ENCODE measurements at regions not wholly inside any gene's neighbourhood (a gene's known extent, or its start where the extent isn't known, plus 50 kb on each side); places are given as distances from the start of the nearest gene placed in this dataset.

GRCh38 chr10:128981881-128982615 lies 485.0 kb upstream of the MGMT start:
- Histone ChIP-seq H3K36me3 (ENCODE audit: control insufficient read depth, insufficient read depth, low read length) (no peaks in the 10 kb centered on the region), H3K27me3 (replicated peaks; ENCODE audit: control insufficient read depth, insufficient read depth, low read length) (no peaks in the 10 kb centered on the region), H3K4me3 (replicated peaks; ENCODE audit: low read depth, low read length) (no peak overlapping the region)
- no peak for DNase-seq (ENCODE audit: extremely low read depth, insufficient read length)
- no peak for TF ChIP-seq CTCF (IDR thresholded peaks at IDR 0.05; ENCODE audit: insufficient read depth, low read length, poor library complexity, severe bottlenecking)

GRCh38 chr10:128982616-128982915 lies 484.5 kb upstream of the MGMT start:
- no peak for DNase-seq (ENCODE audit: extremely low read depth, insufficient read length)
- Histone ChIP-seq H3K4me3 (replicated peaks; ENCODE audit: low read depth, low read length) (no peak overlapping the region), H3K36me3 (ENCODE audit: control insufficient read depth, insufficient read depth, low read length) (no peaks in the 10 kb centered on the region), H3K27me3 (replicated peaks; ENCODE audit: control insufficient read depth, insufficient read depth, low read length) (no peaks in the 10 kb centered on the region)
- no peak for TF ChIP-seq CTCF (IDR thresholded peaks at IDR 0.05; ENCODE audit: insufficient read depth, low read length, poor library complexity, severe bottlenecking)

GRCh38 chr10:128985036-128985435 lies 482.0 kb upstream of the MGMT start:
- no peaks in the 10 kb centered on the region for H3K36me3 ChIP-seq (ENCODE audit: control insufficient read depth, insufficient read depth, low read length)
- TF ChIP-seq CTCF (IDR thresholded peaks at IDR 0.05; ENCODE audit: insufficient read depth, low read length, poor library complexity, severe bottlenecking) = no peak
- H3K27me3 ChIP-seq (replicated peaks; ENCODE audit: control insufficient read depth, insufficient read depth, low read length) = no peaks in the 10 kb centered on the region
- no peak overlapping the region for H3K4me3 ChIP-seq (replicated peaks; ENCODE audit: low read depth, low read length)
- no peak for DNase-seq (ENCODE audit: extremely low read depth, insufficient read length)

GRCh38 chr10:128990986-128991385 lies 476.1 kb upstream of the MGMT start:
- H3K36me3 ChIP-seq (ENCODE audit: control insufficient read depth, insufficient read depth, low read length) = no peaks in the 10 kb centered on the region
- no peaks in the 10 kb centered on the region for H3K27me3 ChIP-seq (replicated peaks; ENCODE audit: control insufficient read depth, insufficient read depth, low read length)
- TF ChIP-seq CTCF (IDR thresholded peaks at IDR 0.05; ENCODE audit: insufficient read depth, low read length, poor library complexity, severe bottlenecking) = no peak
- H3K4me3 ChIP-seq (replicated peaks; ENCODE audit: low read depth, low read length) = no peak overlapping the region
- no peak for DNase-seq (ENCODE audit: extremely low read depth, insufficient read length)

- no peak for TF ChIP-seq CTCF (IDR thresholded peaks at IDR 0.05; ENCODE audit: insufficient read depth, low read length, poor library complexity, severe bottlenecking)
- Histone ChIP-seq H3K36me3 (ENCODE audit: control insufficient read depth, insufficient read depth, low read length) (no peaks in the 10 kb centered on the region), H3K27me3 (replicated peaks; ENCODE audit: control insufficient read depth, insufficient read depth, low read length) (no peaks in the 10 kb centered on the region), H3K4me3 (replicated peaks; ENCODE audit: low read depth, low read length) (no peak overlapping the region)
- no peak for DNase-seq (ENCODE audit: extremely low read depth, insufficient read length)
Measured at GRCh38 chr10:128992770-128993169, 474.3 kb upstream of the MGMT start.

GRCh38 chr10:128993443-128993842 lies 473.6 kb upstream of the MGMT start:
- no peak for TF ChIP-seq CTCF (IDR thresholded peaks at IDR 0.05; ENCODE audit: insufficient read depth, low read length, poor library complexity, severe bottlenecking)
- H3K36me3 ChIP-seq (ENCODE audit: control insufficient read depth, insufficient read depth, low read length) = no peaks in the 10 kb centered on the region
- DNase-seq (ENCODE audit: extremely low read depth, insufficient read length) = no peak
- H3K27me3 ChIP-seq (replicated peaks; ENCODE audit: control insufficient read depth, insufficient read depth, low read length) = no peaks in the 10 kb centered on the region
- no peak overlapping the region for H3K4me3 ChIP-seq (replicated peaks; ENCODE audit: low read depth, low read length)

Measured in GM06990 (cell line).